GM11168 (cell line): ENCODE measurements at regions not wholly inside any gene's neighbourhood (a gene's known extent, or its start where the extent isn't known, plus 50 kb on each side); places are given as distances from the start of the nearest gene placed in this dataset.
"Not testable (repeated sequence)": the region's sequence is repeated elsewhere in the genome, so short reads cannot be mapped to it uniquely, and the experiment has no call there.

Experiments used
- in situ Hi-C: fragments of 300-500 bp; cut with MboI; formaldehyde crosslinking; loops from one replicate; pipeline ENCODE4 v1.12.0; 2022; ENCODE audit warnings: low sequenced_read_pairs; ENCODE audit not compliant: unreplicated experiment

- in situ Hi-C loops = not testable (repeated sequence)
Observed at GRCh38 chr5:90208323-90208722, 201.2 kb downstream of the CETN3 start.

DNA sequence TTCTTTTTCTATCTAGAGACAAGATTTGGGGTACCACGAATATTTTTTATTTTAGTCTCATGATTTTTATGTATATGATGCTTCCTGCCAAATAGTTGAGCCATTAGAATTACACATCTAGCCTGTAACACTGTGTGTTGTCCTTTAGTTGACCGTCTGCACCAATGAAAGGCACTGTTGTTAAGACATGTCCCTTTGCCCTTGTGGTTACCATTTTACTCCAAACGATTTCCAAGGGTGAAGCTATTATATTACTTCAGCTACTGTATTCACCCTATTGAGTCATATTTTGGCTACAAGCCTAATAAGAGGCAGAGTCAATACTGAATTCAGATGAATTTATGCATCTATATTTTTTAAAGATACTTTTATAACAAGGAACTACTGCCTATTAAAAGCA, 207.6 kb downstream of the CETN3 start:
- in situ Hi-C loops = no loop called here

DNA sequence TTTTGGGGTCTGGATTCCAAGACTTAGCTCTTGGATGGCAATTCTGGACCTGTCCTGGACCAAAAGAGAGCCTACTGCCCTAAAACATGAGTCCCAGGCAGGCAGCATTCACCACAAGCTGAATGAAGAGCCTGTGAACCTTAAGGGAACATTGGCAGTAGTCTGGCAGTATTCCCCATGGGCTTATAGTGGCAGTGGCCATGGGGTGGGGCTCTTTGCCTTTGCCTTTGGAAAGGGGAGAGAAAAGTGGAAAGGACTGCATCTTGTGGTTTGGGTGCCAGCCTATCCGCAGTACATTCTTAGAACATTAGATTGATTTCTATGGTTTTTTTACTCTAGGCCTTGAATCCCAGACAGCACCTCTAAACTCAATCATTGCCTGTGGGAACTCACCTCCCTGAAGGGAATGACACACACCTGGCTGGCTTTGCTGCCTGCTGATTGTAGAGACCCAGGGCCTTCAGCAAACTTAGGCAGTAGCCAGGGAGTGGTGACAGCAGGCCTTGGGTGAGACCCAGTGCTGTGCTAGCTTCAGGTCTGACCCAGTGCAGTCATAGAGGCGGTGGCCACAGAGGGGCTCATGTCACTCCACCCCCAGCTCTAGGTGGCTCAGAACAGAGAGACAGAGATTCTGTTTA, 216.3 kb downstream of the CETN3 start:
- in situ Hi-C loops = no loop called here

DNA sequence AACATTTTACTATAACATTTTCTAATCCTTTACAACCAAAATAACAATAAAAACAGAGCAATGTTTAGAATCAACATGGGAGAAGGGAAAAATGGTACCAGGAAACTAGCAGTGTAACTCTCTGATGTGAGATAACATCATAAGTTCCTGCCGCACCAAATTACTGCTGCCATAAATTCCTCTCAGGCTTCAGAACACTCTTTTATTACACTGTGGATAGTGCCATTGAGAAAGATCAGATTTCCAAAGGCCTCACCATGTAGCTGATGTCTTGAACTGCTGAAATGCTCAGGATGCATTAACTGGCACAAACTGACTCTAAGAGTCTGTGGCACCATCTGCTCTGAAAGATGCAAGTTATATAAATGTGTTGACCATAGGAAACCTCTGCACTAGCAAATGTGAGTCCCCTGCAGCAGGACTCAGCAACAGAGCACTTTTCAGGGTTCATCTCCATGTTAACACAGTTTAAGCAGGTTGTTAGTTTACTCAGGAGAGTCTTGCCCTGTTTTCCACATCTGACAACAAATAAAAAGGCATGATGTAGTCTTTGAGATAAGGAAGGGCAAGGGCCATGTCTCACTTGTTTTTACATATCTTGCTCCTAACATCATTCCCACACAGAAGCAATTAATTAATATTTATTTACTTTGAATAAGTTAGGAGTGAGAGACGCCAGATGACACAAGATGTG, 218.1 kb downstream of the CETN3 start:
- in situ Hi-C loops = no loop called here

DNA sequence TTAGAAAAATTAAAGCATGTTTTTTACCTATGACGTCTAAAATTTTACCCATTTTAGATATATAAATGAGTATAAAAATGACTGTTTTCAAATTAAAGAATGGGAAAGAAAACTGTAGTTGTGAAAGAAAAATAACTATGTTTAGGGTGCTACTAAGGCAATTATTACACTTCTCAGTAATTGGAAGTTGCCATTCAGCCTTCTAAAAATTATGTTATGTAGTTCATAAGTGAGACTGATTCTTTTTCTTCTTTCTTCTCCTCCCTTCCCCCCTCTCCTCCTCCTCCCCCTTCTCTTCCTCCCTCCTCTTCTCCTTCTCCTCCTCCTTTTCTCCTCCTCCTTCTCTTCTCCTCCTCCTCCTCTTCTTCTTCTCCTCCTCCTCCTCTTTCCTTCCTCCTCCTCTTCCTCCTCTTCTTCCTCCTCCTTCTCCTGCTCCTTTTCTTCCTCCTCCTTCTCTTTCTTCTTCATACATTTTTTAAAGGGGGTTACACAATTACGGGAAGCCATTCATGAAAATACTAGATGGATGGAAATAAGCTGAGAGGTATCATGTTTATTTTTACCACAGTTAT, 223.6 kb downstream of the CETN3 start:
- in situ Hi-C loops = no loop called here

DNA sequence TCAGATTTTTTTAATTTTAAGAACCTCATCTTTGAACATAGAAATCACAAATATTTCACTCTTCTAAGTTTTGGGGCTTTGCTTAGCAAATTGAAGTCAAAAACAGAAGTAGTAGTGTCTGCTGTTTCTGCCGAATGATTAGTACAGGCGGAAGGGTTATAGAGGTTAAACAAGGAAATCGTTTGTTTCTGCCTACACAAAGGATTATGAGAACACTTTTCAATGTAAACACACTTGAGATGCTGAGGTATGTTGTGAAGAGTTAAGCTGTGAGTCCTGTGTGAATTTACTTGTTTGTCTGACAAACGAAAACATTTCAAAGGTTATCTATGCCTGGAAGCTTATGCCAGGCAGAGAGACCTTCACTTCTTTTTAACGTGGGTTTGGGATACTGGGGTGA, 224.8 kb downstream of the CETN3 start:
- in situ Hi-C loops = no loop called here

DNA sequence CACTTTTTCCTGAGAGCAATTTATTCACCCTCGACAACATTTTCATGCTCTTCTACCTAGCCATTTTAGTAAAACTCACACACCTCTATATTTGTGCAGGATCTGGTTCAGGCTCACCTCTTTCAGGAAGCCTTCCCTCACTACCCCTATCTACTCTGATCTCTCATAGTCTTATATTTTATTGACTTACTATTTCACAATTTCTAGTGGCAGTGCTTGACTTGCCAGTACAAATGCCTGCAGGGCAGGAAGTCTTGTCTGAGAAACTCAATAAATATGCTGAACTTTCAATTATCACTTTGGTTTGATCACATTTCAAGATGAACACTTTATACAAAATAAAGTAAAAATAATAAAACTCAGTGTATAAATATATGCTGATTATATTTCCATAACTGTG, 226.8 kb downstream of the CETN3 start:
- in situ Hi-C loops = no loop called here

GRCh38 chr5:90174236-90174635, 235.3 kb downstream of the CETN3 start:
- in situ Hi-C loops = no loop called here

GRCh38 chr5:90173299-90174030, 236.1 kb downstream of the CETN3 start:
- in situ Hi-C loops = no loop called here

DNA sequence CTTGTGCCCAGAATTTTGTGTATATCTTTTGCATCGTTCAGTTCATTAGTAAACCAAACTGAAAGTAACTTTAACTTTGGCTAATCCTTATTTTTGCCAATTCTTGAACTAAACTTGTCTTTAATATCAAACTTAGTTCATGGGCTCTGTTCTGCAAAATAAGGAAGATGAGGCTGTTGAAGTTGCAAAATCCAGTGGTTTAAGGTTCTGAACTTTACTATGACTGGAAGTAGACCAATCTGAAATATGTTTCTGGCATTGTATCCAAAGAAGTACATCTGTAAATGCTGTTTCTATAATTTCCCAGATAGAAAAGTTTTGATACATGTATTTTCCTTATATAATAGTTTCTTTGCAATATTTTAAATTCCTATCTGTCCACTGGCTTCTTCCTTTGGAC, 238.1 kb downstream of the CETN3 start:
- in situ Hi-C loops = no loop called here

GRCh38 chr5:90170261-90170660, 239.3 kb downstream of the CETN3 start:
- in situ Hi-C loops = no loop called here

GRCh38 chr5:90169078-90169477, 240.5 kb downstream of the CETN3 start:
- in situ Hi-C loops = no loop called here

- in situ Hi-C loops = no loop called here
Observed at GRCh38 chr5:90168399-90168798, 241.2 kb downstream of the CETN3 start.

GRCh38 chr5:90166816-90167215, 242.7 kb downstream of the CETN3 start:
- in situ Hi-C loops = no loop called here

DNA sequence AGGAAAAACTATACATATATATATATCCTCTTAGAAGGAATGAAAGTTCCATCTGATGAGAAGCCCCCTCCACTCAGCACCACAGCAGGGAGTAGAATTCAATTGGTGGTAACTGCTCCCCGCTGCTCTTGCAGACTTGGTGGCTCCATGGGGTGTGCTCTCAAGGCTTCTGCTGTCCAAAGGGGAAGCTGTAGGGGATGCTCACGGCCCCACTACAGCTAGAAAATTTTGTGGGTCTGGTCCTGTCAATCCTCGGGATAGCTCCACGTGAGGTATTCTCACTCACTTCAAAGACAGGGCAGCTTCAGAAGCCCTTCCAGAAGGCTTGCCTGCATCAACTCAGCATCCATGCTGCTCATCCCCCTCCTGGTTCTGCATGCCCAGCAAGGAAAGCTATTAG, 247.2 kb downstream of the CETN3 start:
- in situ Hi-C loops = no loop called here

DNA sequence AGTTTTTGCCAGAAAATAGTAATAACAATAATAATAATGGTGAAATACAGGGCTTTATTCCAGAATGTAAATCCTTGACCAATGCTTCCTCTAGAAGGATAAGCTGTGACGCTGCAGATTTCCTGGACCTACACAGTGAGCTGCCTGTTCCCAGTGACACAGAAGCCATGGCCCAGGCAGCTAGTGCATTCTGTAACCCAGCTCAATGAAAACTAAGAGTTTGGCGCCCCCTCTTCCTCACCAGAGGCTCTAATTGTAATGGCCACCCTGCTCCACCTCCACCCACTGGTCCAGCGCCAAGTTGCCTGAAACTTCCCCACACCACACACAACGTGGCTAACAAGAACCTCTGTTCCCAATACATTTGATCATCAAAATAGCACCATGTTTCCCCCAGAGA, 248.1 kb downstream of the CETN3 start:
- in situ Hi-C loops = no loop called here

DNA sequence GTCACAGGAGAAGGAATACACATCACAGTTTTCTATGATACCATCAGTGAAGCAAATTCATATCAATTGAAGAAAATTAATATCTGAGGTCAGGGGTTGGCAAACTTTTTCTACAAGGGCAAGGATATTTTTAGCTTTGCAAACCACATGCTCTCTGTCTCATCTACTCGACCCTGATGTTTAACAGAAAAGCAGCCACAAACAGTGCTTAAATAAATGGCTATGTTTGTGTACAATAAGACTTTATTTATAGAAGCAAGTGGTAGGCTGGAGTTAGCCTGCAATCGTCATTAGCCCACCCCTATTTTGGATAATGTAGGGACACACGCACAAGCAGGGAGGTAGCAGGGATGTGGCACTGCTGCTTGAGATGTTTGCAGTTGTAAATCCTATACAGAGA, 251.4 kb downstream of the CETN3 start:
- in situ Hi-C loops = no loop called here

DNA sequence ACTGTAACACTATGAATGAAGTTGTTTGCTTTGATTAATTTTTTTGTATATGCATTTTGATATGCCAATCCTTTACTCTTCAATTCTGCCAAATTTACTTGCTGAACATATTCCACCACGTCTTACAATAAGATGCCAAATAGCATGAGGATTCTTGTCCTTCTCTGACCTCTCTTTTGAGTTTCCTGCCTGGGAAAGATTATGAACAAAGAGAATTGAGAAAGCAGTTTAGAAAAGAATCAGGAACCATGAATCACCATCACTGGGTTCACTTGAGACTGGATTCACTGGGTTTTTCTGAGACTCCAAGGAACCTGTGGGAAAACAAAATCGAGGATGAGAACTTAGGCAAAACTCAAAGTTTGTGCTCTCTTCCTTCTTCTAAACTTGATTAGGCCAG, 256.5 kb downstream of the CETN3 start:
- in situ Hi-C loops = no loop called here

GRCh38 chr5:90144625-90145327, 264.8 kb downstream of the CETN3 start:
- in situ Hi-C loops = no loop called here

GRCh38 chr5:90142541-90142940, 267.0 kb downstream of the CETN3 start:
- in situ Hi-C loops = no loop called here

- in situ Hi-C loops = no loop called here
Observed at GRCh38 chr5:90141984-90142383, 267.6 kb downstream of the CETN3 start.
